BE2C (cell line): ENCODE measurements at regions not wholly inside any gene's neighbourhood (a gene's known extent, or its start where the extent isn't known, plus 50 kb on each side); places are given as distances from the start of the nearest gene placed in this dataset.

Experiments used
- DNase-seq: peaks from one replicate; pipeline ENCODE4 v3.0.0-alpha.2; 2020
- H3K27me3 ChIP-seq: fragments of 250-450 bp; sonication (Bioruptor Pico); 2 replicates; pipeline ENCODE4 v1.5.1; 2020; ENCODE audit warnings: mild to moderate bottlenecking
- H3K36me3 ChIP-seq: fragments of 250-450 bp; sonication (Bioruptor Pico); 2 replicates; pipeline ENCODE4 v1.5.1; 2020; ENCODE audit warnings: mild to moderate bottlenecking
- H3K4me1 ChIP-seq: fragments of 250-450 bp; sonication (Bioruptor Pico); 2 replicates; pipeline ENCODE4 v1.5.1; 2020
- H3K4me3 ChIP-seq: 2 replicates; pipeline ENCODE4 v1.5.1; 2011; ENCODE audit warnings: low read depth, low read length
- H3K9me3 ChIP-seq: fragments of 250-450 bp; sonication (Bioruptor Pico); 2 replicates; pipeline ENCODE4 v1.5.1; 2020
- CTCF ChIP-seq: IDR thresholded peaks from 2 replicates; pipeline ENCODE4 v1.5.1; 2012; ENCODE audit warnings: mild to moderate bottlenecking, low read depth, low read length

DNA sequence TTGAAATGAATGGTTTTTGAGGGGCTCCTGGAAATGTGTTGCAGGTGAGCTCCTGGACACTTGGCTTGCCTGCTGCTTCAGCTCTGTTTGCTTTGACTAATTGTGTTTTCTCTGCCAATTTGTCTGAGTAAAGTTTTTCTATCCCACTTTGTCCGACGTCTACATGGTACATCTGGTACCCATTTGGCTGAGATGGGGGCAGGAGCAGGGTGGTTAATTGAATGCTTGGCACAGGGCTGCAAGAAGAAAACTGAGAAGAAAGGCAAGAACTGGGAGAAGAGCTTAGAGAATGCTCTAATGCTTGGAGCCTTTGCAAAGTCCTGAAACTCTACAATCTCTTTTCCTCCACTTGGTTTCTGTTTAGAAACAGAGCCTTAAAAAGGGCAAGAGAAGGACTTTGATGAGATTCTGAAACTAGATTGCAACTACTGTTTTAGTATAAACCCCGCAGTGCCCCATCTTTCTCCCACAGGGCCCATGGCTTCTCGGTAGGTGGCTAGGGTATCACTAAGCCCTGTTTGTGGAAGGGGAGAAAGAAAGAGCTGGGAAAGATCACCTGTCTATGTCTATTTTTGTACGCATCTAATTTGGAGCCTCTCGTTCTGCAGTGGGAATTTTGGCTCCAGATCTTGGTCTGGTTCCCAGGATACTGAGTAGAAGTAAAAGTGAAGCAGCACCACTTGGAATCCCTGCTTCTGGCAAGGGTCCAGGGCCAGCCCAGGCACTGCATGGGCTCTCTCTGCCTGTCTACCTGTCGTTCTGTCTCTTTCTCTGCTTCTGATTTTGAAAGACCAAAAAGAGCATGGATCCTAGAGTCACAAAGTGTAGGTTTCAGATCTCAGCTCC, 214.4 kb downstream of the SEMA6A start:
- Histone ChIP-seq H3K4me3 (no peak overlapping the region), H3K27me3 (no peaks in the 10 kb centered on the region), H3K9me3 (no peaks in the 10 kb centered on the region), H3K36me3 (no peaks in the 10 kb centered on the region), H3K4me1 (peaks cover 7% of the 10 kb centered on the region; the same call in 1 of the 2 replicates)
- TF ChIP-seq CTCF: no peak
- peak; percentile 26 for DNase-seq

- no peak for DNase-seq
- H3K36me3 ChIP-seq: no peaks in the 10 kb centered on the region
- H3K4me3 ChIP-seq: no peak overlapping the region
- H3K9me3 ChIP-seq: no peaks in the 10 kb centered on the region
- TF ChIP-seq CTCF: no peak
- no peaks in the 10 kb centered on the region for H3K27me3 ChIP-seq
- H3K4me1 ChIP-seq: peaks cover 7% of the 10 kb centered on the region; the same call in 1 of the 2 replicates
Measured at GRCh38 chr5:116359592-116359991, 215.0 kb downstream of the SEMA6A start.

GRCh38 chr5:116358911-116359418, 215.7 kb downstream of the SEMA6A start:
- no peaks in the 10 kb centered on the region for H3K9me3 ChIP-seq
- H3K36me3 ChIP-seq: no peaks in the 10 kb centered on the region
- H3K27me3 ChIP-seq: no peaks in the 10 kb centered on the region
- no peak overlapping the region for H3K4me3 ChIP-seq
- H3K4me1 ChIP-seq: peaks cover 7% of the 10 kb centered on the region; the same call in 1 of the 2 replicates
- no peak for DNase-seq
- TF ChIP-seq CTCF: no peak

- Histone ChIP-seq H3K36me3 (no peaks in the 10 kb centered on the region), H3K4me3 (no peak overlapping the region), H3K9me3 (no peaks in the 10 kb centered on the region), H3K4me1 (peaks cover 7% of the 10 kb centered on the region; the same call in 1 of the 2 replicates), H3K27me3 (no peaks in the 10 kb centered on the region)
- no peak for DNase-seq
- no peak for TF ChIP-seq CTCF
Measured at GRCh38 chr5:116358015-116358523, 216.6 kb downstream of the SEMA6A start.

- no peaks in the 10 kb centered on the region for H3K9me3 ChIP-seq
- no peaks in the 10 kb centered on the region for H3K36me3 ChIP-seq
- no peak for DNase-seq
- TF ChIP-seq CTCF: no peak
- H3K4me1 ChIP-seq: peaks cover 7% of the 10 kb centered on the region; the same call in 1 of the 2 replicates
- no peak overlapping the region for H3K4me3 ChIP-seq
- H3K27me3 ChIP-seq: no peaks in the 10 kb centered on the region
Measured at GRCh38 chr5:116355819-116356601, 218.6 kb downstream of the SEMA6A start.
